Sigmoid colon (tissue), 6 donors: ENCODE measurements at regions not wholly inside any gene's neighbourhood (a gene's known extent, or its start where the extent isn't known, plus 50 kb on each side); places are given as distances from the start of the nearest gene placed in this dataset.

Experiments
- DNase-seq: peaks from one replicate; pipeline ENCODE4 v3.0.0-alpha.2; 2019
- H3K27ac ChIP-seq, 4 donors: fragments of 200-600 bp; sonication (generic); one replicate each; pipeline ENCODE4 v1.5.1; 2016 to 2019; ENCODE audit warnings: mild to moderate bottlenecking in 1 of 4
- H3K27me3 ChIP-seq, 3 donors: fragments of 200-600 bp; sonication (generic); one replicate each; pipeline ENCODE4 v1.5.1; 2019; ENCODE audit warnings: mild to moderate bottlenecking in 1 of 3
- H3K36me3 ChIP-seq, 4 donors: fragments of 200-600 bp; sonication (generic); one replicate each; pipeline ENCODE4 v1.5.1; 2016 to 2019
- H3K4me1 ChIP-seq, 4 donors: fragments of 200-600 bp; sonication (generic); one replicate each; pipeline ENCODE4 v1.5.1; 2017 to 2019
- H3K4me3 ChIP-seq, 4 donors: fragments of 200-600 bp; sonication (generic); one replicate each; pipeline ENCODE4 v1.5.1; 2017 to 2019; ENCODE audit warnings: mild to moderate bottlenecking in 2 of 4, moderate library complexity in 1 of 4
- H3K9me3 ChIP-seq, 4 donors: fragments of 200-600 bp in 3 of 4; sonication (generic) in 3 of 4; one replicate each; pipeline versions ENCODE4 v1.5.1 to v1.6.1; 2013 to 2019
- CTCF ChIP-seq, 4 experiments: fragments of 450-650 bp in 3 of 4; fragments of 200-600 bp in 1 of 4; IDR thresholded peaks; one replicate each; pipeline ENCODE4 v1.5.1; 2016 to 2019; ENCODE audit warnings: antibody characterized with exemption in 4 of 4, mild to moderate bottlenecking in 3 of 4, moderate library complexity in 2 of 4
- EP300 ChIP-seq, 4 donors: sonication (generic); formaldehyde crosslinking; IDR thresholded peaks; one replicate each; pipeline ENCODE4 v1.6.1; 2017; ENCODE audit warnings: antibody characterized with exemption in 4 of 4
- POLR2A ChIP-seq, 2 donors: fragments of 450-650 bp; IDR thresholded peaks; one replicate each; pipeline ENCODE4 v1.6.1; 2016; ENCODE audit warnings: antibody characterized with exemption in 2 of 2, mild to moderate bottlenecking in 2 of 2, moderate library complexity in 2 of 2
- POLR2AphosphoS5 ChIP-seq, 4 donors: sonication (generic); formaldehyde crosslinking; IDR thresholded peaks; one replicate each; pipeline ENCODE4 v1.6.1; 2017; ENCODE audit warnings: antibody characterized with exemption in 4 of 4
- WGBS, 2 donors: extraction: QIAGEN DNeasy Blood & Tissue Kit; methylation state at CpG; one replicate each; pipeline ENCODE4 v1.1.7; 2013; 5-methylcytosine and 5-hydroxymethylcytosine counted together
- intact Hi-C: fragments of 100-400 bp; cut with DNase I; formaldehyde crosslinking; loops from one replicate; pipeline ENCODE4 v1.15.1; 2023
- donor health status: healthy with polysubstance abuse.
- donor health status: healthy.

DNA sequence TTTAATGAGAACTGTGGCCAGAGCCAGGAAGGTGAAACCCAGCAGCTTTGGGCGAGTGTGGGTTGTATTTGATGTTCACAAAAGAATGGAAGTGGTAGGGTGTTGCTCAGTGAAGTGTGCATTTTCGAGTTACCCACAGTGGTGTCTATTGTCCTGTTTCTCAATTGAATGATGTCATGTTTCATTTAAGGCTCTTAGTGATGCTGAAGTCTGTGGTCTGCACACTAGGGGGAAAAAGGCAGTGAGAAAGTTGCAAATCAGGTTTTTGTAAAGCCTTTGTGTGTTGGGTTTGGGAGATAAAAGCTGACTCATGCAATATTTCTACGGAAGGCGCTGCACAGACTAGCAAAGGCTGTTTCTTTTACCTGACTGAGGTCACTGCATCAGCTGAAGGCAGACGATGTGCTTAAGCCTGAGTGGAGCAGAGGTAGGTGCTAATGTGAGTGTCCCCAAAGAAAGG is 121.1 kb downstream of the PLEKHG1 start:
- Histone ChIP-seq H3K4me3 (no peak overlapping the region), H3K9me3 (no peaks in the 10 kb centered on the region), H3K27me3 (no peaks in the 10 kb centered on the region), H3K4me1 (no peaks in the 10 kb centered on the region), H3K27ac (no peak overlapping the region), H3K36me3 (no peaks in the 10 kb centered on the region)
- intact Hi-C loops: no loop called here
- DNase-seq: no peak
- 14 to 27% methylated on average over 5 of the region's 5 CpGs for WGBS, 2 donors
- TF ChIP-seq POLR2AphosphoS5 (IDR thresholded peaks at IDR 0.05) (no peak), POLR2A (IDR thresholded peaks at IDR 0.05) (no peak), CTCF (IDR thresholded peaks at IDR 0.05) (no peak), EP300 (IDR thresholded peaks at IDR 0.05) (no peak)

- H3K36me3 ChIP-seq: no peaks in the 10 kb centered on the region
- no peak for TF ChIP-seq CTCF (IDR thresholded peaks at IDR 0.05)
- TF ChIP-seq POLR2AphosphoS5 (IDR thresholded peaks at IDR 0.05): no peak
- no peak for TF ChIP-seq EP300 (IDR thresholded peaks at IDR 0.05)
- no peak for TF ChIP-seq POLR2A (IDR thresholded peaks at IDR 0.05)
- H3K4me1 ChIP-seq: no peaks in the 10 kb centered on the region
- no peak overlapping the region for H3K4me3 ChIP-seq
- H3K27me3 ChIP-seq: no peaks in the 10 kb centered on the region
- DNase-seq: no peak
- WGBS, 2 donors: 96 to 97% methylated on average over 11 of the region's 11 CpGs
- no peaks in the 10 kb centered on the region for H3K9me3 ChIP-seq
- H3K27ac ChIP-seq: no peak overlapping the region
- intact Hi-C loops: no loop called here
Measured at GRCh38 chr6:150721418-150722266, 122.0 kb downstream of the PLEKHG1 start.

DNA sequence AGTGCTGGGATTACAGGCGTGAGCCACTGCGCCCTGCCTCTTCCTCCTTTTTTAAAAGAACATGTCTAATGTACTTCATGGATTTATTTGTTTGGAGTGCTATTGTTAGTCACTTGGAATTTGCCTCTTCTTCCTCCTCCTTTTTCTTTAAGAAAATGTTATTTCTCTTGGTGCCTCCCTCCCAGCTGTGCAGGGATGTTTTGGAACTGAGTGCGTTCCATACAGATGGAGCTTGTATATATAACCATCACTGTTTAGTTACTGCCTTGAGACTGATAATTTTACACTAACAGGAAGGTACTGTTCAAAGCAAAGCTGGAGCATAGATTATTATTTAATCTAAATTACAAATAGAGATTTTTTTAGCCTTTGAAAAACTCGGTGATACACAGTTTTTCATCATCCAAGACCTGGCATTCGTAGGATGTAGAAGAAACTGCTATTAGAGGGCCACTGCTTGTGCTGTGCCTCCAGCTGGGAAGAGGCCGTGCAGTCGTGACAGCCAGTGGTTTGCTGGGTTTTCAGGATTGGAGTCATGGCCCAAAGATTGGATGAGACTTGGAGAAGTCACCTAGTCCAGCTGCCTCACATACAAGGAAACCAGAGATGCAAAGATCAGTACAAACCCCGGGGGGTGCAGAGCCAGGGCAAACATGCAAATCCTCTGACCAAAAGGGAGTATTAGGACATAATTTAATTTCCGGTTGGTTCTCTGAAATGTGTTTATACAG is 123.1 kb downstream of the PLEKHG1 start:
- Histone ChIP-seq H3K9me3 (no peaks in the 10 kb centered on the region), H3K4me3 (no peak overlapping the region), H3K36me3 (no peaks in the 10 kb centered on the region), H3K4me1 (no peaks in the 10 kb centered on the region), H3K27ac (no peak overlapping the region), H3K27me3 (no peaks in the 10 kb centered on the region)
- TF ChIP-seq CTCF (IDR thresholded peaks at IDR 0.05): no peak
- no peak for TF ChIP-seq EP300 (IDR thresholded peaks at IDR 0.05)
- no peak for TF ChIP-seq POLR2AphosphoS5 (IDR thresholded peaks at IDR 0.05)
- no peak for TF ChIP-seq POLR2A (IDR thresholded peaks at IDR 0.05)
- WGBS, 2 donors: 79 to 84% methylated on average over 9 of the region's 9 CpGs
- intact Hi-C loops: no loop called here
- DNase-seq: no peak

DNA sequence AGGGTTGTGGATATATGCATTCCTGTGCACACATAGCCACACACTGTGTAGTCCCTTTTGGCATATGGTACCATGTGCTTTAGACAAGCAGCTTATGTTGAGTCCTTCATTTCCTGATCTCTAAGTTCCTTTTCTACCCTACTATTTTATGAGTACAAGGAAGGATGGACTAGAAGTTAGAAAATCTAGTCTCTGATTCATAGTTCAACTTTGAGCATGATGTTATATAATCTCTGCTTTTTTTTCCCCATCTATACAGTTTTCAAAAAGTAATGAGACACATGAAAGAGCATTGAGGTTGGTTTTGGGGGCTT is 123.6 kb downstream of the PLEKHG1 start:
- intact Hi-C loops: no loop called here
- DNase-seq: no peak
- TF ChIP-seq POLR2AphosphoS5 (IDR thresholded peaks at IDR 0.05) (no peak), CTCF (IDR thresholded peaks at IDR 0.05) (no peak), EP300 (IDR thresholded peaks at IDR 0.05) (no peak)

More for the DNA sequence above, 123.6 kb downstream of the PLEKHG1 start:
- H3K4me1 ChIP-seq: no peaks in the 10 kb centered on the region
- no peaks in the 10 kb centered on the region for H3K36me3 ChIP-seq
- no peaks in the 10 kb centered on the region for H3K27me3 ChIP-seq
- no peaks in the 10 kb centered on the region for H3K9me3 ChIP-seq
- no peak overlapping the region for H3K27ac ChIP-seq
- no peak overlapping the region for H3K4me3 ChIP-seq
